HCT116 (cell line): ENCODE measurements at regions not wholly inside any gene's neighbourhood (a gene's known extent, or its start where the extent isn't known, plus 50 kb on each side); places are given as distances from the start of the nearest gene placed in this dataset.
"Not testable (repeated sequence)": the region's sequence is repeated elsewhere in the genome, so short reads cannot be mapped to it uniquely, and the experiment has no call there.

ENCODE experiments used
- ATAC-seq: fragments of 200-7000 bp; cut with Tn5 transposase; 2 replicates; pipeline ENCODE4 v1.9.1; 2020; ENCODE audit warnings: mild to moderate bottlenecking, moderate library complexity
- BruUV-seq: library from RNA; stranded (reverse); fragments of 400-500 nt; replicated peaks from 2 replicates; lab custom pipeline; 2021; lab: Mats Ljungman, UMichigan
- CTCF ChIA-PET: fragments of 300-600 bp; sonication (Branson Sonifier 250); formaldehyde crosslinking; loops from one replicate; lab custom pipeline; 2021; ENCODE audit warnings: antibody characterized with exemption; lab: Charles Lee
- POLR2A ChIA-PET: fragments of 300-600, 350-600 bp; sonication (Branson Sonifier 250); formaldehyde crosslinking; loops from one replicate; lab custom pipeline; 2021; ENCODE audit warnings: antibody characterized with exemption; lab: Charles Lee
- RAD21 ChIA-PET, 2 experiments: fragments of 300-600 bp; sonication (Branson Sonifier 250); formaldehyde crosslinking; loops; one replicate each; lab custom pipeline; 2023; ENCODE audit warnings: low total read pairs in 2 of 2; ENCODE audit not compliant: uncharacterized antibody in 2 of 2, unreplicated experiment in 2 of 2, low non-redundant PET in 1 of 2; lab: Charles Lee
- DNase-seq: peaks from one replicate; pipeline ENCODE4 v3.0.0-alpha.2; 2010; ENCODE audit warnings: low read depth, low spot score
- H2AFZ ChIP-seq: fragments of 200-600 bp; shearing (Covaris generic), sonication (generic); 2 replicates; pipeline ENCODE4 v1.6.1; 2017; ENCODE audit warnings: low read depth, mixed run types, mixed read lengths, antibody characterized with exemption, low read length; ENCODE audit not compliant: poor library complexity, severe bottlenecking
- H3K27ac ChIP-seq: 2 replicates; pipeline ENCODE4 v1.5.1; 2012; ENCODE audit warnings: low read depth, low read length
- H3K27me3 ChIP-seq: fragments of 200-600 bp; sonication (generic); 2 replicates; pipeline ENCODE4 v1.6.1; 2016; ENCODE audit warnings: mixed run types, low read length, mixed read lengths; ENCODE audit not compliant: insufficient read depth
- H3K36me3 ChIP-seq, 2 experiments: fragments of 200-500 bp in 1 of 2; fragments of 200-600 bp in 1 of 2; sonication (Bioruptor generic) in 1 of 2; sonication (generic) in 1 of 2; 2 replicates each; pipeline versions ENCODE4 v1.5.1 to v1.6.1; 2014 to 2016; ENCODE audit warnings: low read length in 2 of 2, inconsistent platforms in 1 of 2, mixed read lengths in 1 of 2, mixed run types in 1 of 2; ENCODE audit not compliant: insufficient read depth in 2 of 2, control insufficient read depth in 1 of 2
- H3K4me1 ChIP-seq, 2 experiments: fragments of 200-600 bp in 1 of 2; sonication (generic) in 1 of 2; 2 replicates each; pipeline versions ENCODE4 v1.5.1 to v1.6.1; 2012 to 2017; ENCODE audit warnings: low read length in 2 of 2, inconsistent platforms in 1 of 2, mild to moderate bottlenecking in 1 of 2, mixed read lengths in 1 of 2, mixed run types in 1 of 2, moderate library complexity in 1 of 2; ENCODE audit not compliant: insufficient read depth in 2 of 2, control insufficient read depth in 1 of 2
- H3K4me2 ChIP-seq: fragments of 200-600 bp; sonication (generic); 2 replicates; pipeline ENCODE4 v1.6.1; 2017; ENCODE audit warnings: mixed run types, low read length, mixed read lengths
- H3K4me3 ChIP-seq, 2 experiments: fragments of 200-600 bp in 1 of 2; sonication (generic) in 1 of 2; replicated peaks in 1 of 2; 2 replicates each; pipeline ENCODE4 v1.5.1; 2011 to 2016; ENCODE audit warnings: low read length in 2 of 2, control low read depth in 1 of 2, low read depth in 1 of 2, mild to moderate bottlenecking in 1 of 2, mixed read lengths in 1 of 2, mixed run types in 1 of 2
- H3K79me2 ChIP-seq: fragments of 200-600 bp; sonication (generic); 2 replicates; pipeline ENCODE4 v1.6.1; 2017; ENCODE audit warnings: mild to moderate bottlenecking, mixed run types, low read length, moderate library complexity, mixed read lengths; ENCODE audit not compliant: insufficient read depth
- H3K9ac ChIP-seq: fragments of 200-600 bp; sonication (generic); 2 replicates; pipeline ENCODE4 v1.6.1; 2016; ENCODE audit warnings: low read length, mixed read lengths
- H3K9me2 ChIP-seq: fragments of 200-600 bp; sonication (generic), shearing (Covaris generic); 2 replicates; pipeline ENCODE4 v1.6.1; 2017; ENCODE audit warnings: mixed run types, mild to moderate bottlenecking, moderate library complexity; ENCODE audit not compliant: insufficient read depth
- H3K9me3 ChIP-seq, 2 experiments: fragments of 200-500 bp in 1 of 2; fragments of 200-600 bp in 1 of 2; sonication (Bioruptor generic) in 1 of 2; sonication (generic) in 1 of 2; 2 replicates each; pipeline ENCODE4 v1.6.1; 2014 to 2017; ENCODE audit warnings: low read length in 2 of 2, mixed read lengths in 2 of 2, inconsistent platforms in 1 of 2, low read depth in 1 of 2, mild to moderate bottlenecking in 1 of 2, mixed run types in 1 of 2, moderate library complexity in 1 of 2; ENCODE audit not compliant: control insufficient read depth in 1 of 2, insufficient read depth in 1 of 2
- H4K20me1 ChIP-seq: fragments of 200-600 bp; sonication (generic), shearing (Covaris generic); 2 replicates; pipeline ENCODE4 v1.6.1; 2017; ENCODE audit warnings: mixed run types, mild to moderate bottlenecking, moderate library complexity; ENCODE audit not compliant: insufficient read depth
- ATF3 ChIP-seq: IDR thresholded peaks from 2 replicates; pipeline ENCODE4 v1.6.1; 2012
- EGR1 ChIP-seq: IDR thresholded peaks from 2 replicates; pipeline ENCODE4 v1.6.1; 2012; ENCODE audit warnings: low read depth
- EZH2phosphoT487 ChIP-seq: fragments of 200-600 bp; IDR thresholded peaks from 2 replicates; pipeline ENCODE4 v1.6.1; 2018; ENCODE audit warnings: antibody characterized with exemption, borderline replicate concordance
- FOSL1 ChIP-seq: IDR thresholded peaks from 2 replicates; pipeline ENCODE4 v1.6.1; 2012; ENCODE audit warnings: low read depth
- POLR2A ChIP-seq: IDR thresholded peaks from 2 replicates; pipeline ENCODE4 v1.7.0; 2011; ENCODE audit warnings: borderline replicate concordance; ENCODE audit not compliant: insufficient read depth, insufficient read length; ENCODE audit errors: extremely low read depth
- TCF7L2 ChIP-seq: IDR thresholded peaks from 2 replicates; pipeline ENCODE4 v1.7.0; 2011; ENCODE audit warnings: borderline replicate concordance, inconsistent platforms; ENCODE audit not compliant: insufficient read depth, insufficient read length; ENCODE audit errors: extremely low read depth
- YY1 ChIP-seq: IDR thresholded peaks from 2 replicates; pipeline ENCODE4 v1.6.1; 2011; ENCODE audit warnings: low read length, low read depth, moderate library complexity, mild to moderate bottlenecking; ENCODE audit not compliant: insufficient replicate concordance; ENCODE audit errors: extremely low read depth
- intact Hi-C: fragments of 100-400 bp; cut with micrococcal nuclease; formaldehyde crosslinking; loops from 2 replicates; pipeline ENCODE4 v1.10.0; 2022

- H3K9ac ChIP-seq, H3K79me2 ChIP-seq, H3K4me3 ChIP-seq, BruUV-seq, H3K9me3 ChIP-seq, DNase-seq, RAD21 ChIA-PET, intact Hi-C loops, H3K4me1 ChIP-seq, H3K9me2 ChIP-seq, H3K4me2 ChIP-seq, H4K20me1 ChIP-seq, H3K27me3 ChIP-seq, H3K36me3 ChIP-seq, POLR2A ChIA-PET, H3K27ac ChIP-seq, ATAC-seq, CTCF ChIA-PET, H2AFZ ChIP-seq: not testable (repeated sequence)
Measured at GRCh38 chr10:3373374-3374027, 200.9 kb upstream of the PITRM1 start.

- H3K79me2 ChIP-seq = no peaks in the 10 kb centered on the region
- no peak overlapping the region for H3K27ac ChIP-seq
- H3K4me3 ChIP-seq = no peak overlapping the region
- no peaks in the 10 kb centered on the region for H3K9me2 ChIP-seq
- ATAC-seq (no peak), DNase-seq (no peak)
- no peak overlapping the region for H3K9ac ChIP-seq
- no peaks in the 10 kb centered on the region for H3K36me3 ChIP-seq
- no peaks in the 10 kb centered on the region for H3K27me3 ChIP-seq
- no peak for TF ChIP-seq YY1
- no peak for TF ChIP-seq ATF3
- TF ChIP-seq EZH2phosphoT487 = no peak
- TF ChIP-seq FOSL1 = no peak
- TF ChIP-seq POLR2A = no peak
- TF ChIP-seq EGR1 = no peak
- TF ChIP-seq TCF7L2 = no peak
- H3K4me2 ChIP-seq = no peak overlapping the region
- CTCF ChIA-PET = no interaction called here
- POLR2A ChIA-PET = no interaction called here
- H2AFZ ChIP-seq = no peak overlapping the region
- intact Hi-C loops = no loop called here
- no peaks in the 10 kb centered on the region for H4K20me1 ChIP-seq
- no peaks in the 10 kb centered on the region for H3K4me1 ChIP-seq
- RAD21 ChIA-PET = no interaction called here
- H3K9me3 ChIP-seq = no peaks in the 10 kb centered on the region
- no TSS peak for BruUV-seq
Measured at GRCh38 chr10:3372281-3372680, 199.7 kb upstream of the PITRM1 start.

- not testable (repeated sequence) for BruUV-seq, ATAC-seq
Measured at GRCh38 chr10:3371624-3372023, 199.0 kb upstream of the PITRM1 start.

More at GRCh38 chr10:3371624-3372023, 199.0 kb upstream of the PITRM1 start:
- CTCF ChIA-PET, POLR2A ChIA-PET, H3K9ac ChIP-seq, H3K36me3 ChIP-seq, H3K79me2 ChIP-seq, H3K9me2 ChIP-seq, H3K27ac ChIP-seq, H3K4me2 ChIP-seq, DNase-seq, H2AFZ ChIP-seq, RAD21 ChIA-PET, H3K27me3 ChIP-seq, H3K9me3 ChIP-seq, intact Hi-C loops, H3K4me3 ChIP-seq, H3K4me1 ChIP-seq, H4K20me1 ChIP-seq: not testable (repeated sequence)
